Activated CD8-positive, alpha-beta T cell treated with anti-CD3 and anti-CD28 coated beads for 36 hours (primary cell): ENCODE measurements at regions not wholly inside any gene's neighbourhood (a gene's known extent, or its start where the extent isn't known, plus 50 kb on each side); places are given as distances from the start of the nearest gene placed in this dataset.

ENCODE experiments used
- ATAC-seq: fragments of 200-7000 bp; cut with Tn5 transposase; one replicate; pipeline ENCODE4 v1.10.0; 2021; ENCODE audit warnings: mild to moderate bottlenecking, moderate library complexity
- CTCF ChIA-PET: fragments of 350-600 bp; sonication (Branson Sonifier 250); formaldehyde crosslinking; loops from one replicate; lab custom pipeline; 2021; ENCODE audit warnings: antibody characterized with exemption; lab: Charles Lee
- POLR2A ChIA-PET: fragments of 350-600 bp; sonication (Branson Sonifier 250); formaldehyde crosslinking; loops from one replicate; lab custom pipeline; 2021; ENCODE audit warnings: antibody characterized with exemption; lab: Charles Lee
- DNase-seq: peaks from one replicate; pipeline ENCODE4 v3.0.0-alpha.2; 2020
- H3K27ac Mint-ChIP-seq: one replicate; pipeline ENCODE4 v1.8.0; 2021; ENCODE audit warnings: mild to moderate bottlenecking, mixed read lengths
- H3K27me3 Mint-ChIP-seq: one replicate; pipeline ENCODE4 v1.8.0; 2021; ENCODE audit warnings: mixed read lengths
- H3K36me3 Mint-ChIP-seq: one replicate; pipeline ENCODE4 v1.8.0; 2021; ENCODE audit warnings: low read depth, mixed read lengths
- H3K4me1 Mint-ChIP-seq: one replicate; pipeline ENCODE4 v1.8.0; 2021; ENCODE audit warnings: low read depth, mixed read lengths
- H3K4me3 Mint-ChIP-seq: one replicate; pipeline ENCODE4 v1.8.0; 2021; ENCODE audit warnings: mild to moderate bottlenecking, moderate library complexity, mixed read lengths
- H3K9me3 Mint-ChIP-seq: one replicate; pipeline ENCODE4 v1.8.0; 2021; ENCODE audit warnings: mixed read lengths
- intact Hi-C: fragments of 100-400 bp; cut with micrococcal nuclease; formaldehyde crosslinking; loops from one replicate; pipeline ENCODE4 v1.10.0; 2022
- TF ChIP-seq, protein P1 (sequence below): fragments of 200-600 bp; IDR thresholded peaks from one replicate; pipeline ENCODE4 v1.8.0; 2022; ENCODE audit warnings: antibody characterized with exemption, mild to moderate bottlenecking

DNA sequence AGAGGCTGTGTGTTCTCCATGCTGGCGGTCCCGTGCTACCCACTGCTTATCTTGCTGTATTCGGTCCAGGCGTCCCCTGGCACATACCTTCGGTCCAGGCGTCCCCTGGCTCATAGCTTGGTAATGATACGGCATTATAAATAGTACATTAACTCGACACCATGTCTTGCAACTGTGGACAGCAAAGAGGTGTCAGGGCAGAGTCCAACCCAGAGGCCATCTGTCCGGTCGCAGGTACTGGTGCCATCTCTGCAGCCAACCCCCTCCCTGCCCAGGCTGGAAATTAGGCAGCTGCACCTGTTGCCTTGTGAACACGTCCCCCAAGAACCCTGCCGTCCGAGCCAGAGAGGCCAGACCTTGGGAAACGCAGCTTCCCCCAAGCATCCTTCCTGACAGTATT lies 634.3 kb downstream of the BRD1 start:
- CTCF ChIA-PET: no interaction called here
- intact Hi-C loops: no loop called here
- H3K27me3 Mint-ChIP-seq: peaks cover 6% of the 10 kb centered on the region

DNA sequence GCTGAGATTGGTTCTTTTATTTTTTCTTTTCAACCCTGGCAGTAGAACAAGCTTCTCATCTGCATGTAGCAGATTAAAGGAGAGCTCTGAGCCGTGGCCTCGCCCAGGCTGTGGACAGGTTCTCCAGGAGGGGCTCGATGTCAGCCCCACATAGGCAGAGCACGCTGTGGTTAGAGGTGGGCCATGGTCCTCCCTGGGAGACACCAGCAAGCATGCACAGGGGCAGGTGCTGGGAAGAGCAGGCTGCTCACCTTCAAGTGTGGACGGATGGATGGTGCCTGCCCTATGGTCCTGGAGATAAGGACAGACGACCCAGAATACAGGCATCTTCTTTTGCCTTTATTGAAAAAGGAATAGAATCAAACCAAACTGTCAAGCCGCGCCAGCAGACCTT lies 634.8 kb downstream of the BRD1 start:
- DNase-seq: no peak
- no peak overlapping the region for H3K27ac Mint-ChIP-seq
- ATAC-seq: no peak
- intact Hi-C loops: no loop called here
- POLR2A ChIA-PET: no interaction called here
- no peak overlapping the region for H3K4me3 Mint-ChIP-seq
- H3K27me3 Mint-ChIP-seq: peaks cover 6% of the 10 kb centered on the region
- TF ChIP-seq, protein P1, sequence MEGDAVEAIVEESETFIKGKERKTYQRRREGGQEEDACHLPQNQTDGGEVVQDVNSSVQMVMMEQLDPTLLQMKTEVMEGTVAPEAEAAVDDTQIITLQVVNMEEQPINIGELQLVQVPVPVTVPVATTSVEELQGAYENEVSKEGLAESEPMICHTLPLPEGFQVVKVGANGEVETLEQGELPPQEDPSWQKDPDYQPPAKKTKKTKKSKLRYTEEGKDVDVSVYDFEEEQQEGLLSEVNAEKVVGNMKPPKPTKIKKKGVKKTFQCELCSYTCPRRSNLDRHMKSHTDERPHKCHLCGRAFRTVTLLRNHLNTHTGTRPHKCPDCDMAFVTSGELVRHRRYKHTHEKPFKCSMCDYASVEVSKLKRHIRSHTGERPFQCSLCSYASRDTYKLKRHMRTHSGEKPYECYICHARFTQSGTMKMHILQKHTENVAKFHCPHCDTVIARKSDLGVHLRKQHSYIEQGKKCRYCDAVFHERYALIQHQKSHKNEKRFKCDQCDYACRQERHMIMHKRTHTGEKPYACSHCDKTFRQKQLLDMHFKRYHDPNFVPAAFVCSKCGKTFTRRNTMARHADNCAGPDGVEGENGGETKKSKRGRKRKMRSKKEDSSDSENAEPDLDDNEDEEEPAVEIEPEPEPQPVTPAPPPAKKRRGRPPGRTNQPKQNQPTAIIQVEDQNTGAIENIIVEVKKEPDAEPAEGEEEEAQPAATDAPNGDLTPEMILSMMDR: no peak
- no peaks in the 10 kb centered on the region for H3K4me1 Mint-ChIP-seq
- no peaks in the 10 kb centered on the region for H3K9me3 Mint-ChIP-seq
- CTCF ChIA-PET: interaction anchor here (1.3 kb wide), 1 partner anchor 112 kb away, joined by 3 read pairs; no protein-coding TSS in a partner anchor
- no peaks in the 10 kb centered on the region for H3K36me3 Mint-ChIP-seq

More for the DNA sequence above, 634.3 kb downstream of the BRD1 start:
- TF ChIP-seq, protein P1: no peak
- ATAC-seq (no peak), DNase-seq (no peak)
- no peaks in the 10 kb centered on the region for H3K4me1 Mint-ChIP-seq
- no peaks in the 10 kb centered on the region for H3K36me3 Mint-ChIP-seq
- POLR2A ChIA-PET: no interaction called here
- no peak overlapping the region for H3K4me3 Mint-ChIP-seq
- H3K27ac Mint-ChIP-seq: no peak overlapping the region
- no peaks in the 10 kb centered on the region for H3K9me3 Mint-ChIP-seq

DNA sequence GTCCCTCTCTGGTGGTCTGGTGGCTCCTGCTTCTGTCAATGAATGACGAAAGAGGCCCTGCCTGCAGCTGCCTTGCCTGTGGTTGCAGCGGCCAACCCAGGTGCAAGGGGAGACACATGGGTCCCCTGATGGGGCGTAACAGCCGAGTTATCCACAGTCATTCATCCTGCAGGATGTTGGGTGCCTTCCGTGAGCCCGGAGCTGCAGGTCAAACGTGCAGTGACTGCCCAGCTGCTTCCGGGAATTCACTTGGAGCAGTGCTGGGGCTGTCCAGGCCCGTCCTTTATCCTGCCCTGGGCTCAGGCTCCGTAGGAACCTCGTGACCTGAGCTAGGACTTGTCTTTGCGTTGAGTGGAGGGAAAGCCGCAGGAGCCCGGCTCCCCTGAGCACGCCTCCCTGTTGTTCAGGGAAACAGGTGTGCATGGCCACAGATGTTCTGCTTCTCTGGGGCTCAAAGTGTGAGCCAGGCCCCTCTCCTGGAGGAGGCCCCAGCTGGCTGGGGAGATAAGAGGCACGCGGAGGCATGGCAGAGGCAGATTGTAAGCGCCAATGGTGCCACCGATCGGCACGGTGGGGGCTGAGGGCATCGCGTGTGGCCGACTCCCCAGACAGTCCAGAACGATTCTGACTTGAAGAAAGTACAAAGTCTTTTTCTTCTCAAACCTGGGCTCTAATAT lies 635.4 kb downstream of the BRD1 start:
- intact Hi-C loops: no loop called here
- Mint-ChIP-seq H3K4me1 (no peaks in the 10 kb centered on the region), H3K4me3 (no peak overlapping the region), H3K36me3 (no peaks in the 10 kb centered on the region), H3K27ac (no peak overlapping the region), H3K9me3 (no peaks in the 10 kb centered on the region), H3K27me3 (peaks cover 7% of the 10 kb centered on the region)
- DNase-seq (no peak), ATAC-seq (no peak)
- ChIA-PET CTCF (interaction anchor here (1.3 kb wide), 1 partner anchor 113 kb away, joined by 3 read pairs; no protein-coding TSS in a partner anchor), POLR2A (no interaction called here)
- TF ChIP-seq, protein P1: no peak

DNA sequence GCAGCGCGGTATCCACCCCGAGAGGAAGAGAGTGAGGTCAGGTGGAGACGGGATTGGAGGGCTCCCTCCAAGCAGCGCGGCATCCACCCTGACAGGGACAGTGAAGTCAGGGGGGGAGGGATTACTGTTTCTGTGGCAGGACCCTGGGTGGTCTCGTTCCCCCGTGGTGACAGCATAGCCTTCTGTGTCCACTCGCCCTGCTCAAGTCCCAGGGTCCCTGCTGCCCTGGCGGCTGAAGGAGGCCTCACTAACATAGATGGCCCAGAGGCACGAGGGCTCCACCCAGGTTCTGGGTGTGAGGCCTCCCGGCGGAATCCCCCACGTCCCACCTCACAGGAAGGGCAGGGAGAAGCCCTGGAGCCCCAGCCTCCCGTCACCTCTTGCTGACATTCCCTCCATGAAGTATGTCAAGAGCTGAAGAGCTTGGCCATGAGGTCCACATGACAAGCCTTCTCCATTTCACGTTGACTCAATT lies 636.1 kb downstream of the BRD1 start:
- Mint-ChIP-seq H3K4me3 (no peak overlapping the region), H3K27me3 (peaks cover 12% of the 10 kb centered on the region), H3K27ac (no peak overlapping the region), H3K36me3 (no peaks in the 10 kb centered on the region), H3K4me1 (no peaks in the 10 kb centered on the region), H3K9me3 (no peaks in the 10 kb centered on the region)
- DNase-seq (no peak), ATAC-seq (no peak)
- intact Hi-C loops: no loop called here
- POLR2A ChIA-PET: no interaction called here
- CTCF ChIA-PET: no interaction called here
- TF ChIP-seq, protein P1: no peak

DNA sequence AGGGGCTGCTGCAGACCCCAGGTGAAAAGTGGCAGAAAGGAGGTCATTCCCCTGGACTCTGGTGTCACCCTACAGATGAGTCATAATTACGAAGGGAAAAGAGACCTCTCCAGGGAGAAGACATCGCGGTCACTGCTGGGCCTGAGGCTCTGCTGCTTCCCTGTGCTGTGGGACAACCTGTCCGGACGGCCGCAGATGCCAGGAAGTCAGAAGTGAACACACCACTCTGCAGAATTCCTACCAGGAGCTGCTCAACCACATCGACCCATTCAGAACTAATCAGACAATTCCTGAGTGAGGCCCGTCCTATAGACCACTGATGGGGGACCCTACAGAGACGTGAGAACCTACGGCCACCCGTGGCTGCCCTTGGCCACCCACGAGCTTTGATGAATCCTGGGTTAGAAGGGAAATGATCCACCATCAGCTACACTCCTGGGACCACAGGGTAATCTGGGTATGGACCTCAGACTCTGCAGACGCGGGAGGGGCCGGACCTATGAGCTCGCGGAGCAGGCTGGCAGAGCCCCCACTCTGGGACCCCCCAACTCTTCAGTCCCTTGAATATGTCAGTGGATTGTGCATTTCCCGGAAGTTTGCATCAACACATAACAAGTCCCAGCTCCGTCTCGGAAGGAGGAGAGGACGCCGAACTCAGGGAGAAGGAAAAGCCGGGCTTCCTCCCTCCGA lies 636.7 kb downstream of the BRD1 start:
- H3K27me3 Mint-ChIP-seq: peaks cover 12% of the 10 kb centered on the region
- ATAC-seq: no peak
- H3K9me3 Mint-ChIP-seq: no peaks in the 10 kb centered on the region
- H3K27ac Mint-ChIP-seq: no peak overlapping the region
- intact Hi-C loops: no loop called here
- ChIA-PET CTCF (no interaction called here), POLR2A (no interaction called here)
- DNase-seq: no peak
- no peak overlapping the region for H3K4me3 Mint-ChIP-seq
- no peaks in the 10 kb centered on the region for H3K4me1 Mint-ChIP-seq
- TF ChIP-seq, protein P1: no peak
- no peaks in the 10 kb centered on the region for H3K36me3 Mint-ChIP-seq
